Neural progenitor cell (in vitro differentiated cells): ENCODE measurements at regions not wholly inside any gene's neighbourhood (a gene's known extent, or its start where the extent isn't known, plus 50 kb on each side); places are given as distances from the start of the nearest gene placed in this dataset.

ENCODE experiments used
- DNase-seq: peaks from one replicate; pipeline ENCODE4 v3.0.0-alpha.2; 2016; ENCODE audit warnings: low spot score
- H2AFZ ChIP-seq: fragments of 200-600 bp; sonication (generic); replicated peaks from 2 replicates; pipeline ENCODE4 v1.6.1; 2016; ENCODE audit warnings: antibody characterized with exemption
- H3F3A ChIP-seq: fragments of 200-600 bp; sonication (generic); 2 replicates; pipeline ENCODE4 v1.6.1; 2016; ENCODE audit warnings: antibody characterized with exemption, low read depth
- H3K27ac ChIP-seq: fragments of 200-600 bp; sonication (generic); 2 replicates; pipeline ENCODE4 v1.5.1; 2016; ENCODE audit warnings: mild to moderate bottlenecking
- H3K27me3 ChIP-seq: fragments of 200-600 bp; sonication (generic); 2 replicates; pipeline ENCODE4 v1.6.1; 2016; ENCODE audit warnings: mild to moderate bottlenecking, moderate library complexity
- H3K36me3 ChIP-seq: fragments of 200-600 bp; sonication (generic); 2 replicates; pipeline ENCODE4 v1.5.1; 2016
- H3K4me1 ChIP-seq: fragments of 200-600 bp; sonication (generic); 2 replicates; pipeline ENCODE4 v1.6.1; 2016; ENCODE audit warnings: mixed run types
- H3K4me2 ChIP-seq: fragments of 200-600 bp; sonication (generic); 2 replicates; pipeline ENCODE4 v1.6.1; 2016
- H3K4me3 ChIP-seq: fragments of 200-600 bp; sonication (generic); 2 replicates; pipeline ENCODE4 v1.5.1; 2016
- H3K79me2 ChIP-seq: fragments of 200-600 bp; sonication (generic); 2 replicates; pipeline ENCODE4 v1.6.1; 2016; ENCODE audit warnings: low read depth
- H3K9ac ChIP-seq: fragments of 200-600 bp; sonication (generic); 2 replicates; pipeline ENCODE4 v1.6.1; 2016
- H3K9me3 ChIP-seq: fragments of 200-600 bp; sonication (generic); 2 replicates; pipeline ENCODE4 v1.5.1; 2016; ENCODE audit warnings: low read depth
- H4K20me1 ChIP-seq: fragments of 200-600 bp; sonication (generic); 2 replicates; pipeline ENCODE4 v1.6.1; 2016; ENCODE audit warnings: low read depth
- H3K27ac Mint-ChIP-seq: 3 replicates; pipeline ENCODE4 v1.8.0; 2021; ENCODE audit warnings: mixed read lengths
- H3K27me3 Mint-ChIP-seq: 2 replicates; pipeline ENCODE4 v1.8.0; 2022; ENCODE audit warnings: low read depth, mild to moderate bottlenecking, inconsistent platforms, moderate library complexity, mixed read lengths; ENCODE audit not compliant: insufficient read depth
- H3K36me3 Mint-ChIP-seq: 3 replicates; pipeline ENCODE4 v1.8.0; 2021; ENCODE audit warnings: mixed read lengths
- H3K4me1 Mint-ChIP-seq: 3 replicates; pipeline ENCODE4 v1.8.0; 2021; ENCODE audit warnings: mixed read lengths
- H3K4me3 Mint-ChIP-seq: 3 replicates; pipeline ENCODE4 v1.8.0; 2021; ENCODE audit warnings: mild to moderate bottlenecking, moderate library complexity, mixed read lengths
- H3K9me3 Mint-ChIP-seq: 3 replicates; pipeline ENCODE4 v1.8.0; 2020; ENCODE audit warnings: mixed read lengths
- CTCF ChIP-seq: fragments of 200-600 bp; sonication (generic); IDR thresholded peaks from 2 replicates; pipeline ENCODE4 v1.5.1; 2017; ENCODE audit warnings: antibody characterized with exemption, mild to moderate bottlenecking
- EZH2 ChIP-seq: fragments of 200-600 bp; sonication (generic); IDR thresholded peaks from 2 replicates; pipeline ENCODE4 v1.6.1; 2017; ENCODE audit warnings: antibody characterized with exemption, mild to moderate bottlenecking, moderate library complexity
- EZH2phosphoT487 ChIP-seq: fragments of 200-600 bp; sonication (generic); IDR thresholded peaks from 2 replicates; pipeline ENCODE4 v1.6.1; 2017; ENCODE audit warnings: antibody characterized with exemption

GRCh38 chr5:128681096-128681495 lies 143.1 kb upstream of the FBN2 start:
- Mint-ChIP-seq H3K9me3 (peaks cover 3% of the 10 kb centered on the region), H3K4me3 (no peak overlapping the region), H3K27ac (no peak overlapping the region), H3K36me3 (no peaks in the 10 kb centered on the region), H3K4me1 (peaks cover 5% of the 10 kb centered on the region), H3K27me3 (no peaks in the 10 kb centered on the region)
- no peak for DNase-seq
- H3K4me1 ChIP-seq: peaks cover 6% of the 10 kb centered on the region
- no peaks in the 10 kb centered on the region for H4K20me1 ChIP-seq
- TF ChIP-seq CTCF (no peak), EZH2 (no peak), EZH2phosphoT487 (no peak)
- H3K27ac ChIP-seq: no peak overlapping the region
- no peaks in the 10 kb centered on the region for H3K27me3 ChIP-seq
- no peak overlapping the region for H2AFZ ChIP-seq
- H3K9ac ChIP-seq: no peak overlapping the region
- H3F3A ChIP-seq: no peaks in the 10 kb centered on the region
- no peaks in the 10 kb centered on the region for H3K36me3 ChIP-seq
- H3K4me2 ChIP-seq: no peak overlapping the region
- H3K79me2 ChIP-seq: no peaks in the 10 kb centered on the region
- H3K9me3 ChIP-seq: no peaks in the 10 kb centered on the region
- no peak overlapping the region for H3K4me3 ChIP-seq

GRCh38 chr5:128681764-128682592 lies 143.9 kb upstream of the FBN2 start:
- peaks cover 5% of the 10 kb centered on the region for H3K4me1 Mint-ChIP-seq

GRCh38 chr5:128682669-128683068 lies 144.6 kb upstream of the FBN2 start:
- no peaks in the 10 kb centered on the region for H3K9me3 ChIP-seq
- H3K27ac ChIP-seq: no peak overlapping the region
- no peaks in the 10 kb centered on the region for H3K27me3 ChIP-seq
- no peak for TF ChIP-seq CTCF
- no peak for TF ChIP-seq EZH2
- TF ChIP-seq EZH2phosphoT487: no peak
- Mint-ChIP-seq H3K9me3 (no peaks in the 10 kb centered on the region), H3K36me3 (no peaks in the 10 kb centered on the region), H3K27ac (no peak overlapping the region), H3K4me1 (peaks cover 5% of the 10 kb centered on the region), H3K4me3 (no peak overlapping the region), H3K27me3 (no peaks in the 10 kb centered on the region)
- H3K4me2 ChIP-seq: no peak overlapping the region
- no peaks in the 10 kb centered on the region for H3K36me3 ChIP-seq
- no peaks in the 10 kb centered on the region for H3K79me2 ChIP-seq
- no peak overlapping the region for H3K4me3 ChIP-seq
- no peaks in the 10 kb centered on the region for H4K20me1 ChIP-seq
- DNase-seq: no peak
- H2AFZ ChIP-seq: no peak overlapping the region
- peaks cover 6% of the 10 kb centered on the region for H3K4me1 ChIP-seq
- H3K9ac ChIP-seq: no peak overlapping the region
- no peaks in the 10 kb centered on the region for H3F3A ChIP-seq

More at GRCh38 chr5:128681764-128682592, 143.9 kb upstream of the FBN2 start:
- no peak overlapping the region for H3K27ac Mint-ChIP-seq
- Histone ChIP-seq H3K27me3 (no peaks in the 10 kb centered on the region), H3F3A (no peaks in the 10 kb centered on the region), H3K9ac (no peak overlapping the region), H3K4me3 (no peak overlapping the region), H3K4me2 (no peak overlapping the region), H3K9me3 (no peaks in the 10 kb centered on the region), H3K36me3 (no peaks in the 10 kb centered on the region), H3K4me1 (peaks cover 6% of the 10 kb centered on the region), H2AFZ (no peak overlapping the region), H3K79me2 (no peaks in the 10 kb centered on the region), H4K20me1 (no peaks in the 10 kb centered on the region), H3K27ac (no peak overlapping the region)
- no peaks in the 10 kb centered on the region for H3K9me3 Mint-ChIP-seq
- no peak for TF ChIP-seq EZH2phosphoT487
- no peak for TF ChIP-seq CTCF
- TF ChIP-seq EZH2: no peak
- H3K36me3 Mint-ChIP-seq: no peaks in the 10 kb centered on the region
- DNase-seq: peak; percentile 19
- no peak overlapping the region for H3K4me3 Mint-ChIP-seq
- H3K27me3 Mint-ChIP-seq: no peaks in the 10 kb centered on the region
